ENCODE measurements at regions not wholly inside any gene's neighbourhood (a gene's known extent, or its start where the extent isn't known, plus 50 kb on each side); places are given as distances from the start of the nearest gene placed in this dataset.

GRCh38 chr10:3452173-3452626, 279.6 kb upstream of the PITRM1 start:
- H4K20me1 ChIP-seq (ENCODE audit: low read length) = no peaks in the 10 kb centered on the region
- H3K9me2 ChIP-seq (replicated peaks; ENCODE audit: low read length) = no peaks in the 10 kb centered on the region
- H3K9ac ChIP-seq (ENCODE audit: low read length) = no peak overlapping the region
- no peaks in the 10 kb centered on the region for H3K9me3 ChIP-seq (ENCODE audit: low read length)
- BruUV-seq (replicated peaks) = no TSS peak
- ATAC-seq (peak; percentile 62), DNase-seq (peak; percentile 25)
- intact Hi-C loops (cut with micrococcal nuclease) = no loop called here
- peak overlapping the region; percentile 74 for H3K4me2 ChIP-seq (ENCODE audit: low read length)
- no peaks in the 10 kb centered on the region for H3K36me3 ChIP-seq (ENCODE audit: low read depth, low read length)
- ChIA-PET POLR2A (ENCODE audit: unreplicated experiment) (interaction anchor here (0.5 kb wide), 1 partner anchor 47 kb away, joined by 3 read pairs; no protein-coding TSS in a partner anchor), CTCF (interaction anchor here (0.5 kb wide), 1 partner anchor 158 kb away, joined by 3 read pairs; no protein-coding TSS in a partner anchor)
- no peaks in the 10 kb centered on the region for H3K27me3 ChIP-seq (ENCODE audit: low read length)
- no peaks in the 10 kb centered on the region for H3F3A ChIP-seq (ENCODE audit: low read length, unreplicated experiment)
- peaks cover 18% of the 10 kb centered on the region for H3K4me1 ChIP-seq (ENCODE audit: insufficient read depth, low read length)
- no peaks in the 10 kb centered on the region for H3K79me2 ChIP-seq (ENCODE audit: low read length)
- H3K27ac ChIP-seq (ENCODE audit: low read length) = peak overlapping the region; percentile 45; the same call in 1 of the 2 replicates
- TF ChIP-seq EZH2 (IDR thresholded peaks at IDR 0.05; ENCODE audit: low read length, unreplicated experiment) = no peak
- TF ChIP-seq, protein P1, sequence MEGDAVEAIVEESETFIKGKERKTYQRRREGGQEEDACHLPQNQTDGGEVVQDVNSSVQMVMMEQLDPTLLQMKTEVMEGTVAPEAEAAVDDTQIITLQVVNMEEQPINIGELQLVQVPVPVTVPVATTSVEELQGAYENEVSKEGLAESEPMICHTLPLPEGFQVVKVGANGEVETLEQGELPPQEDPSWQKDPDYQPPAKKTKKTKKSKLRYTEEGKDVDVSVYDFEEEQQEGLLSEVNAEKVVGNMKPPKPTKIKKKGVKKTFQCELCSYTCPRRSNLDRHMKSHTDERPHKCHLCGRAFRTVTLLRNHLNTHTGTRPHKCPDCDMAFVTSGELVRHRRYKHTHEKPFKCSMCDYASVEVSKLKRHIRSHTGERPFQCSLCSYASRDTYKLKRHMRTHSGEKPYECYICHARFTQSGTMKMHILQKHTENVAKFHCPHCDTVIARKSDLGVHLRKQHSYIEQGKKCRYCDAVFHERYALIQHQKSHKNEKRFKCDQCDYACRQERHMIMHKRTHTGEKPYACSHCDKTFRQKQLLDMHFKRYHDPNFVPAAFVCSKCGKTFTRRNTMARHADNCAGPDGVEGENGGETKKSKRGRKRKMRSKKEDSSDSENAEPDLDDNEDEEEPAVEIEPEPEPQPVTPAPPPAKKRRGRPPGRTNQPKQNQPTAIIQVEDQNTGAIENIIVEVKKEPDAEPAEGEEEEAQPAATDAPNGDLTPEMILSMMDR (conservative IDR thresholded peaks at IDR 0.05; ENCODE audit: low read depth, low read length) = no peak
- no peak for TF ChIP-seq EZH2phosphoT487 (IDR thresholded peaks at IDR 0.05; ENCODE audit: borderline replicate concordance, low read length)
- no peak overlapping the region for H3K4me3 ChIP-seq (ENCODE audit: low read length)
- no peak overlapping the region for H2AFZ ChIP-seq (ENCODE audit: low read length)

GRCh38 chr10:3451516-3452172, 279.1 kb upstream of the PITRM1 start:
- no peaks in the 10 kb centered on the region for H3K9me2 ChIP-seq (replicated peaks; ENCODE audit: low read length)
- no peaks in the 10 kb centered on the region for H3K27me3 ChIP-seq (ENCODE audit: low read length)
- no peaks in the 10 kb centered on the region for H4K20me1 ChIP-seq (ENCODE audit: low read length)
- no peak overlapping the region for H3K9ac ChIP-seq (ENCODE audit: low read length)
- no peaks in the 10 kb centered on the region for H3F3A ChIP-seq (ENCODE audit: low read length, unreplicated experiment)
- ChIA-PET POLR2A (ENCODE audit: unreplicated experiment) (interaction anchor here (0.5 kb wide), 1 partner anchor 47 kb away, joined by 3 read pairs; no protein-coding TSS in a partner anchor), CTCF (interaction anchor here (0.5 kb wide), 1 partner anchor 157 kb away, joined by 3 read pairs; no protein-coding TSS in a partner anchor)
- no peak overlapping the region for H3K27ac ChIP-seq (ENCODE audit: low read length)
- no peaks in the 10 kb centered on the region for H3K9me3 ChIP-seq (ENCODE audit: low read length)
- H3K4me3 ChIP-seq (ENCODE audit: low read length) = no peak overlapping the region
- TF ChIP-seq EZH2 (IDR thresholded peaks at IDR 0.05; ENCODE audit: low read length, unreplicated experiment) (no peak), EZH2phosphoT487 (IDR thresholded peaks at IDR 0.05; ENCODE audit: borderline replicate concordance, low read length) (no peak)
- TF ChIP-seq, protein P1 (conservative IDR thresholded peaks at IDR 0.05; ENCODE audit: low read depth, low read length) = no peak
- H3K4me1 ChIP-seq (ENCODE audit: insufficient read depth, low read length) = peaks cover 18% of the 10 kb centered on the region
- H3K4me2 ChIP-seq (ENCODE audit: low read length) = peak overlapping the region; percentile 74; the same call in 1 of the 2 replicates
- no TSS peak for BruUV-seq (replicated peaks)
- no peaks in the 10 kb centered on the region for H3K79me2 ChIP-seq (ENCODE audit: low read length)
- DNase-seq (no peak), ATAC-seq (no peak)
- no peaks in the 10 kb centered on the region for H3K36me3 ChIP-seq (ENCODE audit: low read depth, low read length)
- no peak overlapping the region for H2AFZ ChIP-seq (ENCODE audit: low read length)
- intact Hi-C loops (cut with micrococcal nuclease) = no loop called here

DNA sequence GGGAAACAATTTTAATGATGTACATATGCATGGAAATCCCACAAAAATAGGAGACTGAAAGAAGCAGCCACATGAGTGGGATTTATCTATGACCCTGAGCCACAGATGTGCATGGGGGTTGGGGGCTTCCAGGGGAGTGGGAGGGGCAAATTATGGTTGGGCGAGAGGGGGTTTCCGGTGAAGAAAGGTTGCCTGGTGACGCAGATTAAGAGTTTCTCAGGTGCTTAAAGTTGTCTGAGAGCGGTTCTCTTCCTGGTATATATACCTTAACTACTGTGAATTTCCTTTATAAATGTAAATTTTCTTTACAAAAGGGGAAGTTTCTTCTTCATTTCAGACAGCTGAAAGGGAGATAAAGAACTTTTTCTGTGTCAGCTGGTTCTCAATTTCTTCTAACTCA, 273.6 kb upstream of the PITRM1 start:
- H3K9ac ChIP-seq (ENCODE audit: low read length) = no peak overlapping the region
- H3K4me1 ChIP-seq (ENCODE audit: insufficient read depth, low read length) = no peaks in the 10 kb centered on the region
- H2AFZ ChIP-seq (ENCODE audit: low read length) = no peak overlapping the region
- ATAC-seq = no peak
- no peaks in the 10 kb centered on the region for H4K20me1 ChIP-seq (ENCODE audit: low read length)
- TF ChIP-seq EZH2phosphoT487 (IDR thresholded peaks at IDR 0.05; ENCODE audit: borderline replicate concordance, low read length) = no peak
- TF ChIP-seq, protein P1 (conservative IDR thresholded peaks at IDR 0.05; ENCODE audit: low read depth, low read length) = no peak
- no peak for TF ChIP-seq EZH2 (IDR thresholded peaks at IDR 0.05; ENCODE audit: low read length, unreplicated experiment)
- DNase-seq = no peak
- no peaks in the 10 kb centered on the region for H3K79me2 ChIP-seq (ENCODE audit: low read length)
- H3K4me3 ChIP-seq (ENCODE audit: low read length) = no peak overlapping the region
- no peaks in the 10 kb centered on the region for H3F3A ChIP-seq (ENCODE audit: low read length, unreplicated experiment)
- H3K27ac ChIP-seq (ENCODE audit: low read length) = no peak overlapping the region
- no peaks in the 10 kb centered on the region for H3K27me3 ChIP-seq (ENCODE audit: low read length)
- BruUV-seq (replicated peaks) = no TSS peak
- POLR2A ChIA-PET (ENCODE audit: unreplicated experiment) = no interaction called here
- CTCF ChIA-PET = no interaction called here
- H3K4me2 ChIP-seq (ENCODE audit: low read length) = no peak overlapping the region
- H3K9me2 ChIP-seq (replicated peaks; ENCODE audit: low read length) = no peaks in the 10 kb centered on the region
- H3K36me3 ChIP-seq (ENCODE audit: low read depth, low read length) = no peaks in the 10 kb centered on the region
- H3K9me3 ChIP-seq (ENCODE audit: low read length) = no peaks in the 10 kb centered on the region
- intact Hi-C loops (cut with micrococcal nuclease) = no loop called here

Data from PC-3 (cell line).